Activated T-cell treated with anti-CD3 and anti-CD28 coated beads, Interleukin-2, amount 50 U/mL, for 48 hours (primary cell): ENCODE measurements at regions not wholly inside any gene's neighbourhood (a gene's known extent, or its start where the extent isn't known, plus 50 kb on each side); places are given as distances from the start of the nearest gene placed in this dataset.

Experiments used
- DNase-seq, 2 experiments: peaks; one replicate each; pipeline ENCODE4 v3.0.0-alpha.2; 2020

DNA sequence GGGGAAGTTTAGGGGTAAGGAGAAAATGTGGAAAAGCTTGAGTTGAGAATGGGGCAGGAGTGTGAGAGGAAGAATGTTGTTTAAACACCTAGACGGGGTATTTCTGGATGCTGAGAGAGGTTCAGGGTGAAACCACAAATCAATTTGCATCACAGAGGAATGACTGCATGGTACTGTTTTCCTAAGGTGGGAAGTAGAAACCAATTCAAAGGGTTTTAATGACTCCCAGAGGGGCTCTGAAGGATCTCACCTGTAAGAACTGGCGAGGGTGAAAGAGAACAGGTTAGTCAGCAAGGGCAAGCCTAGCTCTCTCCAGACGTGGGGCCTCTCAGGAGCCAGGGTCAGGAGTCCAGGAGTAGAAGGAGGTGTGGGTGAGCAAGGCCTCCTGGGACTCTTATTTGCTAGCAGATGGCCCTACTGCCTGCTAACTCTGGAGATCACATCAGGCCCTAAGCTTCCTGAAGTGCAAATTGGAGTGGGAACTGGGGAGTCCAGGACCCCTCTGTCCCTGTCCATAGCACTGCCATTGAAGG lies 133.0 kb upstream of the CELF4 start:
- no peak for DNase-seq

DNA sequence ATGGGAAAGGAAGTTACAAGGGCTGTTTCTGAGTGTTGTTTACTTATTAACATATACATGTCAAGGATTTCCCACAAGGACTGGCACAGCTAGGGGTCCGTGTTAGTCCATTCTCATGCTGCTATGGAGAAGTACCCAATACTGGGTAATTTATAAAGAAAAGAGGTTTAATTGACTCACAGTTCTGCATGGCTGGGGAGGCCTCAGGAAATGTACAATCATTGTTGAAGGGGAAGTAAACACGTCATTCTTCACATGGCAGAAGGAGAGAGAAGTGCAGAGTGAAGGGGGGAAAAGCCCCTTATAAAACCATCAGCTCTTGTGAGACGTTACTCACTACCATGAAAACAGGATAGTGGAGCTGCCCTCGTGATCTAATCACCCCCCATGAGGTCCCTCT lies 128.9 kb upstream of the CELF4 start:
- DNase-seq: no peak

DNA sequence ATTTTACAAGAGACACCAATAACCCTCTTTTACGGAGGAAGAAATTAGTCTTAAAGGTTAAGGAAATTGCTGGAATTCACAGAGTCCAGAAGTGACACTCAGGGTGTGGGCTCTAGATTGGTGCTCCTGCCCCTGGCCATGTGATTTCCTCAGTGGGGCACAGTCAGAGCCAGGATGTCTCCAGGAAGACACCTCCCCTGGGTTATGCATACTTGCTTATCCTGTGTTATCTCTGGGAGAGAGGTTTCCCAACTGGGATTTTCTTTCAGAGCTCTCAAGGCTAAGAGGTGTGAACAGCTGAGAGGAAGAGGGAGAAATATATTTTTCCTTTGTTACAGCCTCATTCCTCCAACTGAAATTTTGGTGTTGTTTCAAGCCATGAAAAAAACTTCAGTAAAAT lies 125.6 kb upstream of the CELF4 start:
- no peak for DNase-seq

GRCh38 chr18:37689841-37690240 lies 124.2 kb upstream of the CELF4 start:
- DNase-seq: no peak

DNA sequence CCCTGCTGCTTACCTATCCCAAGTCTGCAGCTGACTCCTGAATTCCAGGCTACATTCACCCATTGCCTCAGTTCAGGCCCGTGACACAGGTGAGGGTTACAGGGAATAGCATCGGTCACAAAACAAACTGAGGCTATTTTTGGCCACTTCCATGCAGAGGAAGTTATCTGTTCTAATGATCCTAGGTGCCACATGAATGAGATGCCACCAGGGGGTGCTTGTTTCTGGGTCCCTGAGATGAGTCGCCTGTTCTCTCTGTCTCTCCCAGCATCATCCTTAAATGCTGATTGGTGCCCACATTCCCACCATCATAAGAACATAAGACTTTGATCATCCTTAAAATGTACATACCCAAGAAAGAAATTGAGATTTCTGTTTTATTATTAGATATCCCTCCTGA lies 119.0 kb upstream of the CELF4 start:
- DNase-seq: no peak

- DNase-seq: no peak
Measured at GRCh38 chr18:37684183-37684582, 118.6 kb upstream of the CELF4 start.

- no peak for DNase-seq
Measured at GRCh38 chr18:37680911-37681310, 115.3 kb upstream of the CELF4 start.

- no peak for DNase-seq
Measured at GRCh38 chr18:37676276-37676675, 110.7 kb upstream of the CELF4 start.

- no peak for DNase-seq
Measured at GRCh38 chr18:37675699-37676098, 110.1 kb upstream of the CELF4 start.

GRCh38 chr18:37674570-37674969 lies 109.0 kb upstream of the CELF4 start:
- no peak for DNase-seq

GRCh38 chr18:37673671-37674070 lies 108.1 kb upstream of the CELF4 start:
- DNase-seq: no peak

- DNase-seq: no peak
Measured at GRCh38 chr18:37672932-37673595, 107.5 kb upstream of the CELF4 start.

GRCh38 chr18:37672001-37672400 lies 106.4 kb upstream of the CELF4 start:
- DNase-seq: no peak

DNA sequence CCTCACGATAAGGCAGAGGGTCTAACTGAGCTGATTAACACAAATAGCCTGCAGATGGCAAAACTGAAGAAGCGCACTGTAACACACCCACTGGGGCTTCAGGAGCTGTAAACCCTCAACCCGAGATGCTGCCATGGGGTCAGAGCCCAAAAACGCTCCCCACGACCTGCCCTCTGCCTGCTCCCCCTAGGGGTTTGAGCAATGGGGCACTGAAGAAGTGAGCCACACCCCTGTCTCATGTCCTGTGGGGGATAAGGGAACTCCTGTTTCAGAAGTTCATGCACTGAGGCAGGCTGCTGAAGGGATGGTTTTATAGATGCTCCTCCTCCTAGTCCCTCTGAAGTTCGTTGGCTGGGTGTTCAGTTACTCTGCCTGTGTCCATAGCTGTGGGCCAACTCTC lies 105.9 kb upstream of the CELF4 start:
- DNase-seq: no peak

DNA sequence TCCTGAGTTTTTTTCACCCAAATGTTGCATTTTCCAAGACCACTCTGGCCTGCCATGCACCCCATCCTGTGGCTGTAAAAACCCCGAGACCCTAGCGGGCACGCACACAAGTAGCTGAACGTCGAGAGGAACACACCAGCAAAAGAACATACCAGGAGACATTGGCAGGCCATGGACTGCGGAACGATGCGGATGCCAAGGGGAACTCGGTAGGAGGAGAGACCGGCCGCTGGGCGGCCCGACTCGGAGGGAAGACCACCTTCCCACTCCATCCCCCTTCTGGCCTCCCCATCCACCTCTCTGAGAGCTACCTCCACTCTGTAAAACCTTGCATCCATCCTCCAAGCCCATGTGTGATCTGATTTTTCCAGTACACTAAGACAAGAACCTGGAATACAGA lies 105.5 kb upstream of the CELF4 start:
- DNase-seq: no peak

DNA sequence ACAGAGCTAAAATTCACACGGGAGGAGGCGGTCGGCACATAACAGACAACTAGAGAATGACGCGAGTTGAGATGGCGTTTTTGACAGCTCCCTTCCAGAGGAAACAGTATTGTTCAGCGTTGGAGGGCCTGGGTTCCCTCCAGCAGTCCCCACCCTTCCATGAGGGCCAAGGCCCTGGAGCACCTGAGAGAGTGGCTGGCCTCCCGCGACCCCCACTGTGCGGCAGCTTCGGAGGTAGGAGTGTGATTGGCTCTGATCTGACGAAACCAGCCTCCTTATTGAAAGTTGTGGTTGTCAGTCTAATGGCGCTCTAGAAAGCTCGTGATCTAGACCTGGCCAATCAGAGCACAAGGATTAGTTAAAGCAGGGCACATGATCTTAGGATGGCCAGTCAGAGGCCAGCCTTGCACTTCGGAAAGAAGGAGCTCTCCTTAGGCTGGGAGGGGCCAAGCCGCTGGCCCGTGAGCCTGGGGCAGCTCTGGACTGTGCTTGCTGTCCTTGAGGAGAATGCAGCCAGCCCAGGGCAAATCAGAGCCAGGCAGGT lies 104.5 kb upstream of the CELF4 start:
- DNase-seq: no peak

- no peak for DNase-seq
Measured at GRCh38 chr18:37668971-37669747, 103.6 kb upstream of the CELF4 start.

- DNase-seq: no peak
Measured at GRCh38 chr18:37667836-37668235, 102.2 kb upstream of the CELF4 start.

- DNase-seq: no peak
Measured at GRCh38 chr18:37666991-37667390, 101.4 kb upstream of the CELF4 start.

DNA sequence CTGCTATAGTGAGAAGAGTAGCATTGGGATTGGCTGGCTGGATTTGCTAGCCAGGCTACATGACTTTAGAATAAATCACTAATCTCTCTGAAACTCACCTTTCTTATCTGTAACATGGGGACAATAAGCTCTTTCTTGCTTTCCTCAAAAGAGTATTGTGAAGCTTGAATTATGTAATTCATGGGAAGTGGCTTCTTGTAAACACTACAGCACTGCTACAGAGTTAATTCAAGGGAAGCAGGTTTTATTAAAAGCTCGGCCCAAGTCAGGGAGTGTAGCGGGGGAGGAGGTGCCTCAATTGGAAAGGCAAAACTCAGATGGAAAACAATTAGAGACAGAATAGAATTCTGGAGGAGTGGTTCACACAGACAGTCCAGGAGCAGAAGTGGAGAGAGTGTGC lies 100.9 kb upstream of the CELF4 start:
- no peak for DNase-seq

- DNase-seq: no peak
Measured at GRCh38 chr18:37665346-37665745, 99.7 kb upstream of the CELF4 start.

DNA sequence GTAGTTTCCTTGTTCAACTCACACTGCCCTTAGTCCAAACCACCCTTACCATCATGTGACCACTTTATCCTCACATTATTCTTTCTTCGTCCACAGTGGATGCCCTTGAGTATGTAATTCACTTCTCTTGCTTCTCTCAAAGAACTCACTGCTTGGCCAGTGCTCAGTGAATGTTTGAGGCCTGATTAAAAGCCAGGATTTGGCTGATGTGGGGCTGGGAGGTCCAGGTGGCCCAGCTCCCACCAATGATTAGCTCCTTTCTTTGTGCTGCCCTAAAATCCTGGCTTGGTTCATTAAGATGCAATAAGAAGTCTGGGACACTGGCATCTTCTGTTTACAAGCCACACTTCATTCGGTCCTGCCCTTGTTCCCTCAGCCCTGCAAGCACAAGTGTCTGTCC lies 97.8 kb upstream of the CELF4 start:
- no peak for DNase-seq

DNA sequence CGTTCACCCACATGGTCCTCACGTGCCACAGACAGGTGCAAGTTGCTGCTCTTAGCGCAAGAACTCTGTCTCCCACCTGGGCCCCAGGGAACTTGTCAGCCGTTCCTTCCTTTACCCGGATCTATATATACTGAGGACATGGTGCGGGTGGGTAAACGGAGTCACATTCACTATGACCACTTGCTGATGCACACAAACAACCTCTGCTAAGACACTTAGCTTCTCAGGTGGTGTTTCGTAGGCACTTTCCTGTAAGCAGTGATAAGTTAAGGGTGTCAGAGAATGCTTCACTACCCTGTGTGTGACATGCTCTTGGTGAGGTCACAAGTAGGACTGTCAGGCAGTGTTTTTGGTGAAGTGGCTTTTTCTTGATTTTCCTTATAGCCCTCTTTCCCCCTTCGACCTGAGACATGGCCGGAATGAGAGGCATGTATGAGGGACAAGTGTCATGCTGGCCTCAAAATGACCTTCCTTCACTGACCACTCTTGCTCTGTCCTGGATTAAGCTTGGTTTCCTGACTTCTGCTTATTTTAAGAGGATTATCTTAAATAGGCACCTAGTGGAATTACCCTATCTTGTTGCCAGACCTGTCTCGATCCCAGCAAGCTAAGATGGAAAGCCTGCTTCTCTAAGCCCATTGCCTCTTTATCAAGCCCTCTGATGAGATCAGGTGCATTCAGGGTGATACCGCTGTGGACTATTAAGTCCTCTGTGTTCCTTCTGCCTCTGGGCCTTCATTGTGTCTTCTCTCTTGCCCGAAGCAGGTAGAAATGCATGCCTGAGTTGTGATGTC lies 97.1 kb upstream of the CELF4 start:
- DNase-seq: no peak
